GM18508 (cell line): ENCODE measurements at regions not wholly inside any gene's neighbourhood (a gene's known extent, or its start where the extent isn't known, plus 50 kb on each side); places are given as distances from the start of the nearest gene placed in this dataset.

ENCODE experiments used
- ATAC-seq: cut with Tn5 transposase; IDR thresholded peaks from one replicate; pipeline ENCODE4 v1.9.1; 2021; ENCODE audit warnings: moderate number of reproducible peaks; ENCODE audit not compliant: insufficient read depth, unreplicated experiment

- ATAC-seq, result no peak
Observed at GRCh38 chr22:46064228-46064965, 85.9 kb upstream of the PPARA start.

- no peak for ATAC-seq
Observed at GRCh38 chr22:46064966-46065666, 85.2 kb upstream of the PPARA start.

GRCh38 chr22:46065691-46066454 lies 84.5 kb upstream of the PPARA start:
- no peak for ATAC-seq

- no peak for ATAC-seq
Observed at GRCh38 chr22:46066691-46067090, 83.6 kb upstream of the PPARA start.

GRCh38 chr22:46067159-46068111 lies 82.9 kb upstream of the PPARA start:
- ATAC-seq, result no peak

- ATAC-seq, result no peak
Observed at GRCh38 chr22:46068181-46068592, 82.1 kb upstream of the PPARA start.

- ATAC-seq, result no peak
Observed at GRCh38 chr22:46068593-46069491, 81.5 kb upstream of the PPARA start.

- ATAC-seq, result no peak
Observed at GRCh38 chr22:46069521-46070214, 80.7 kb upstream of the PPARA start.

GRCh38 chr22:46070215-46070802 lies 80.0 kb upstream of the PPARA start:
- no peak for ATAC-seq

GRCh38 chr22:46070803-46071450 lies 79.4 kb upstream of the PPARA start:
- no peak for ATAC-seq

- ATAC-seq, result no peak
Observed at GRCh38 chr22:46071451-46072109, 78.7 kb upstream of the PPARA start.

GRCh38 chr22:46072110-46072881 lies 78.0 kb upstream of the PPARA start:
- ATAC-seq, result no peak

- ATAC-seq, result no peak
Observed at GRCh38 chr22:46072981-46073682, 77.2 kb upstream of the PPARA start.

- ATAC-seq, result no peak
Observed at GRCh38 chr22:46073683-46074504, 76.4 kb upstream of the PPARA start.
